ENCODE measurements at regions not wholly inside any gene's neighbourhood (a gene's known extent, or its start where the extent isn't known, plus 50 kb on each side); places are given as distances from the start of the nearest gene placed in this dataset.

DNA sequence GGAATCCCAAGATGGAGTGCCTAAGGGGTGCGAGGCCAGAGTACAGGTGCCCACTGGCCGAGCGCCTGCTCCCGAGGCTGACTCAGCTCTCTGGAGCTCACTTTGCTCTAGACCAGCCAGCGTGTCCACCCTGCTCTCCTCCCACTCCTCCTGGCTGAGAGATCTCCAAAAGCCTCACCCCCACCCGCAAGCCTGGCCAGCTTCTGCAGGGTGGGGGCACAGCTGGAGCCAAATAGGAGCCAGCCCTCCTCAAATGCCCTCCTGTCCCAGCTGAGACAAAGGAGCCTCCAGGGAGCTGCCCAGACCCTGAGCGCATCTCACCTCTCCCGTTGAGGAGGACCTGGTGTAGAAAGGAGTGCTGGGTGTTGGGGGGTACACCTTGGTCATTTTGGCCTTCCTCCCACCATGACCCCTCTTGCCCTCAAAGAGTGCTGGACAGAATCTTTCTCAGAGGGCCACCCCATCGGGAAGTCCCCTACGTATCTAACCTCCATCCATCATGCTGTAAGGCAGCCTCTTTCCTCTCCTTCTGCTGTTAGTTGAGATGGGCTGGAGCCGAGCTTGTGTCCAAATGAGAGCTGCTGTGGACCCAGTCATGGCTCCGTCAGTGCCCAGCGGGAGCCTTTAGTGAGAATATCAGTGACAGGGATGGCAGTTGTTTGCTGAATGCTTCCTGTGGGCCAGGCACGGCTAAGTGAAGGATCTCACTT, 123.9 kb upstream of the VSTM2B start:
- DNase-seq = no peak

DNA sequence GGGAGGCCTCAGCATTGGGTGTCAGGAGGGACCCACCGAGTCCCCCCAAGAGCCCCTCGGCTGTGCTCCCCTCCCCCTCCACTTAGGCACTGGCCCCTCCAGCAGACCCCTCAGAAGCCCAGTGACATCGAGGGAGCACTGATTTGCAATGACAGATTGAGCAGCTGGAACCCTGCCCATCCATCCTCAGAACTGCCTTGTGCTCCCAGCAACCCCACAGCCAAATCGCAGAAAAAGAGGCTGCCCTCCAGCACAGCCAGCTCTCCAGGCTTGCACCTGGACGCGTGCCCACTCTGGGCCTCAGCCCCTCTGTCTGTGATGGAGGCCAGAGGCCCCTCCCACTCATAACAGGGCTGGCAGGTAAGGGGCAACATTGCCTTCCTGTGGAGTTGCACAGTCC, 123.2 kb upstream of the VSTM2B start:
- no peak for DNase-seq

DNA sequence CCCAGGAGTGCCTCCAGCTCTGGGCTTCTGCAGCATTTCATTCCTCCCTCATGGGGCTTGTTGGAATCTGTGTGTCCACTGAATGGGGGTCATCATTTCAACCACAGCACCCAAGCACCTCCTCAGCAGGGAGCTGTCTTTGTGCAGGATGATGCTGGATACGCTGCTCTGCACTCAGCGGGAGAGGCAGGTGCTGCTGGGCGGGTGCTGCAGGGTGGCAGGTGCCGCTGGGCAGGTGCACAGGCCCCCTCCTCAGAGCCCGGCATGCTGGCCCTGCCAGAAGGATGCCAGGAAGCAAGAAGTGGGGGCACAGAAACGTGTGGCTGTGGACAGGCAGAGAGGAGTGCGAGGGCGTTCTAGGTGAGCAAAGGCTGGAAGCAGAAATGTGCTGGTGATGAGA, 121.8 kb upstream of the VSTM2B start:
- DNase-seq = no peak

DNA sequence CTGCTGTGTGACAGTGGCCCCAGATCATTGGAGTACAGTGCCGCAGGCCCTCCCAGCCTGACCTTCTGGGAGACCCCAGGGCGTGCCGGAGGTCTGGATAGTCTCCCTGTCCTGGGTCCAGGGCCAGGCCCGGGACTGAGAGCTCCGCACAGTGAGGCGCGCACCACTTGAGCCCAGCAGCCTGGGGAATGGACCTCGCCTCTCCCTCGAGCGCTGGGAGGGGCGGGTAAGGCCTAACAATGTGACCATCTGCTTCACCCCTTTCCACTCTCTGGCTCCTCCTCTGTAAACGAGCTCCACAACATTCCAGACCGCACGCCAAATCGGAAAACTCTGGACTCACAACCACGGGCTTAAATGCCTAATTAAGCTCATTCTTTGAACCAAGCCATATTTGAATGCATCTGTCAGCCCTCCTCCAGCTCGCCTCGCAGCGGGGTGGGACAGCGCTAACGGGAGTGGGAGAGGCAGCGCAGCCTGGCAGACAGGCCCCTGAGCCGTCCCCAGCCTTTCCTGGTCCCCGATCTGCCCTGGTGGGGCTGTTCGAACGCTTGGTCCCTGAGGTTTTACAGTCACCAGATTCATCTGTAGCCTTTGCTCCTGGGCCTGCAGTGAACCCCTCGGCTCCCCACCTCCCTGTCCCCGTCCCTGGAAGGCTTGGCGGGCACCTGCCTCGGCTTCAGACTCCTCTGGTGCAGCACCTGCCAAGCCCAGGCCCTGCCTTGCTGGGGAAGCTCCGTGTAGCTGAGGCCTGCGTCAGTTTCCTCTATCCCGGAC, 120.7 kb upstream of the VSTM2B start:
- no peak for DNase-seq

DNA sequence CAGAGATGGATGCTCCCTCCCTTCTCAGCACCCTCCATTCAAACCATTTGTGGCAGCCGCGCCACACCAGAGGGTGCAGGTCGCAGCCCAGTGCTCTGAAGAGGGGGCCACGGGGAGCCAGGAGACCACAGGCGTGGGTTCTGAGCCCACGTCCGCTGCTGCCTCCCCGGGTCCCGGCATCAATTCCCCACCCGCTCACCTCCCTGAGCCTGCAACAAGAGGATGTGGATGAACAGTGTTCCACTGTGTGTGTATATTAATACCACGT, 120.1 kb upstream of the VSTM2B start:
- no peak for DNase-seq

DNA sequence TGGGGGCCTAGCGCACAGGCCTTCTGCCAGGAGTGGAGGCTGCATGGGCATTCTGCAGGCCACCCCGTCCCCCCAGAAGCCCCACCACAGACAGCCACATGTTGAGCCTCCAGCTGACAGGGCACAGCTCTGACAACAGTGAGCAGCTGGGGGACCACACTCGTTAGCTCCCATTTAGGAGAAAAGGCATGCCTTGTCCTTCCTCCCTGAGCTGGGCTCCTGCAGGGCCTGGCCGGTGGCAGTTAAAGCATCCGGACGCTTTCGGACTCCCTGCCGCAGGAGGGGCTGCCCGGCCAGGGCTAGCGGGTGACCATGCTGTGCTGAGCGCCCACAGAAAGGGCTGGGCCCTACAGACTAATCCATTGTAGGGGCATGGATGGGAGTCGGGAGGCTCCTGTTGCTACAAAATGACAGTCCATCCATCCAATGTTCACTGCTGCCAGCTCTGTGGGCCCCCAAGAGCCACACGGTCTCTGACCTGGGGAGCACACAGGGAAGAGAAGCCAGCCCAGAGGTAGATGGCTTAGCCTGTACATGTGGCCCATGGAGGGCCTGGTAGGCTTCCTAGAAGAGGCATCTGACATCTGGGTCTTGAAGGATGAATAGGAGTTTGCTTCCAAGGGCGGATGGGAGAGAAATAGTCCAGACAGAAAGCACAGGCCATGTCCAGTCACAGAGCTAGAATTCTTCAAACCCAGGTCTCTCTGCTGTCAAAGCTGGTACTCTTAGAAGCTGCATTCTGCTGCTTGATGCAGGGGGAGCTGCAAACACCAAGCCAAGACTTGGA, 116.5 kb upstream of the VSTM2B start:
- DNase-seq = no peak

DNA sequence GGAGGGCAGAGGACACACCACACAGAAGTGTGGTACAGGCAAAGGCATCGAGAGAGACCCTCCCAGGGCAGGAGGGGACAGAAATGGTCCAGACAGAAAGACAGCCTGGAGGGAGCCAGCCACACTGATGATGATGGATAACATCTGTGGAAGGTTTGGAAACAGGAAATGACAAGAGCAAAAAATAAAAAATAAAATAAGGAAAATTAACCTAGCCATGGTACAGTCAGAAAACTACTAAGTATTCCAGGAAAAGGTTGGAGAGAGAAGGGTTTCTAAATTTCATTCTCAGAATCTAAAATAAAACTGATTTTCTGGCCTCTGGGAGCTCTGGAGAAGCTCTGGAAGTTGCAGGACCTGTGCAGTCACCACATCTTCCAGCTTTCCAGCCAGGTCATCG, 115.2 kb upstream of the VSTM2B start:
- DNase-seq = no peak

DNA sequence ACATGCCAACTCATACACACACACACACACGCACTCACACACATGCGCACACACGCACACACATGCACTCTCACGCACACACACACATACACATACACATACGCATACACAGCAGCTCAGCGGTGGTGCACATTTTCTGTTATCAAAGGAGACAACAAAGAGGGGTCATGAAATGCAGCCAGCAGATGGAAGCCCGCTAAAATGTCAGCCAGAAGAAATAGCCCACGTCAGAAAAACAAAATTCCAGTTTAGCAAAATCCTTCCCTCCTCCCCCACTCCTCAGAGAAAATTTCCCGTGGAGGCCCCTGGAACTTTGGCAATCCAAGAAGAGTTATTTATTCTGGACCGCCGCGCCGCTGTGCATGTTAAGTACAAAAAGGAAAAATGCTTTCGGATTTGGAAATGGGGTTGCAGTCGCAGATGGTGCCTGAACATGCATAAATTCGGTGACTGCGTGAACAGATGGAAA, 114.6 kb upstream of the VSTM2B start:
- DNase-seq = no peak

DNA sequence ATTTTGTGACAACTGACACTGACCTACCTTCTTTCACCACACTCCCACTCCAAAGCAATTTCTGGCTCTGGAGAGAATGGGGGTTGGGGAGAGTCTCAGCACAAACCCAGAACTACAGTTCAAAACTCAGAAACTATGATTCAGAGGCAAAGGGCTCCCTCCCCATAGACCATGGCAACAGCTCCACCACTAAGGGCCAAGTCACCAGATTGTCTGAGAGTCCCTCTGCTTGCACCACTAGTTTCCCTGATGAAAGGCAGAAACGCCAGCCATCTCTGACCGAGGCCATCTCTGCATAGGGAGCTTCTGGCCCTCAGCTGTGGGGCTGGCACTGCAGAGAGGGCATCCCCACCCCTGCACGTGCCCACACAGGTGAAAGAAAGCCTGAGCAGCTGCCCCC, 112.4 kb upstream of the VSTM2B start:
- no peak for DNase-seq

DNA sequence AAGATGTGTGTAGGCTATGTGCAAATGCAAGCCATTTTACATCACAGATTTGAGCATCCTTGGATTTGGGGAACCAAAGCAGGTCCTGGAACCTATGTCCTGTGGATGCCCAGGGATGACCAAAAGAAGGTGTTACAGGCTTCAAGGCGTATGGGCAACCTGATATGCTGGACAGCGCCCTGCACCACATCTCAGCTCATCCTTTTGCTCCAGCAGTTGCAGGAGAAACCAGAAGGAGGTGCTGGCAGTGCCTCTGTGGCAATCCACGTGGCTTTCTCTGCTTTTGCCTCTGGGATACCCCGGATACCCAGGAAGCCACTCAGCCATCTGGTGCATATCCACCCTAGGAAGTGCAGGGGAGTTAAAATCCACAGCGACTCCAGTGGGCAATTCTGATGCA, 110.3 kb upstream of the VSTM2B start:
- DNase-seq = no peak

DNA sequence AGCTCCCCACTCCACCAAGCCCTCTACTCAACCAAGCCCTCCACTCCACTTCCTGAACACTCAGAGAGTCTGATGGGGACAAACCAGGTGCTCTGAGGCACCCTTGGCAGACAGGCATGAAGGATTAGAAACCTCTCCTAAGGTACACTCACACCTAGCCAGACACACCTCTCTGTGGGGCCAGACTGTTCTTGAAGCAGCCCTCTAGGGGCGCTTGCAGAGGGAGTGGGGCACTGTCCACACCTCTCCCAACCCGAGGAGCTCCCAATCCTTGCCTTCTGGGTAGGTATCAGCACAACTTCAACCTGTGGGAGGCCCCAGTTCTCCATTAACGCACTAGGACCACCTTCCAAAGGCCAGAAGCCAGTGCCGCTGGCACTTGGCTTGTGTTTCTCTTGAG, 108.7 kb upstream of the VSTM2B start:
- DNase-seq = no peak

DNA sequence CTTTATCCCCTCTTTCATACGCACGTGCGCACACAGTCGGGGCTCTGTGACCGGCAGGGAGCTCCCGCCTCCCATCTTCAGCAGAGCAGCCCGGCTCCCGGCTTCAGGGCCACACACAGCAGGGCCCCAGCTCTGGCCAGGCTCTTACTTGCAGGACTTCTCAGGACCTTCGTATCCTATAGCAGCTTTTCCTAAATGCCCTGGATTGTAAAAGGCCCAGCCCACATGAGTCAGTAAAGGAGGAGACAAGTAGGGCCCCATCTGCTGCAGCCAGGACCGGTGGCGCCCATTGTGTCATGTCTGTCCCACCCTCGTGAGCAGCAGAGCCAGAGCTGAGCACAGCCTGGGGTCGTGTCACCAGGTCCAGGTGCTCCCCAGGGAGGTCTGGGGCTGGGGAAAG, 107.6 kb upstream of the VSTM2B start:
- DNase-seq = no peak

DNA sequence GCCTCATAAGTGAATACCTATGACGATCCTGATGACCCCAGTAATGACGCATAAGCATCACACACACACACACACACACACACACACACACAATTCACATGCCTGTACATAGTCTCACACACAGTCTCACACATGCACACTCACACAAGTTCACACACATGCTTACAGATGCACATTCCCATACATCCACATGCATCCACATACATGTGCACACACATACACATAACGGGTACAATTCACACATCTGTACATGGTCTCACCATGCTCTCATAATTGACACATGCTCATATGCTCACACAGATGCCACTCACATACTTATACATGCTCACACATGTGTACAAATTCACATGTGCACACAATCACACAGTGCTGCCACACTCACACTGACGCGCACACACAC, 105.7 kb upstream of the VSTM2B start:
- DNase-seq = no peak

DNA sequence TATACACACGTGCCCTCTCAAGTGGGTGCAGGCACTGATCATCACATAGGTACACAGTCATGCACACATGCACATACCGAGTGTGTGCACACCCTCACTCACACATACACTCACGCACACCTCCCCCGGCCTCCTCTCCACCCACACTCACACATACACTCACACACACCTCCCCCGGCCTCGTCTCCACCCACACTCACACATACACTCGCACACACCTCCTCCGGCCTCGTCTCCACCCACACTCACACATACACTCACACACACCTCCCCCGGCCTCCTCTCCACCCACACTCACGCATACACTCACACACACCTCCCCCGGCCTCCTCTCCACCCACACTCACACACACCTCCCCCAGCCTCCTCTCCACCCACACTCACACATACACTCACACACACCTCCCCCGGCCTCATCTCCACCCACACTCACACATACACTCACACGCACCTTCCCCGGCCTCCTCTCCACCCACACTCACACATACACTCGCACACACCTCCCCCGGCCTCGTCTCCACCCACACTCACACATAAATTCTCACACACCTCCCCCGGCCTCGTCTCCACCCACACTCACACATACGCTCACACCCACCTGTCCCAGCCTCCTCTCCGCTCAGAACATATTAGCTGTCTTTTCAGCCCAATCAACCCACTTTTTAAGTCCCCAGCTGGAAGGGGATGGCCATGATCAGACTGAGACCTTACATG, 105.2 kb upstream of the VSTM2B start:
- no peak for DNase-seq

DNA sequence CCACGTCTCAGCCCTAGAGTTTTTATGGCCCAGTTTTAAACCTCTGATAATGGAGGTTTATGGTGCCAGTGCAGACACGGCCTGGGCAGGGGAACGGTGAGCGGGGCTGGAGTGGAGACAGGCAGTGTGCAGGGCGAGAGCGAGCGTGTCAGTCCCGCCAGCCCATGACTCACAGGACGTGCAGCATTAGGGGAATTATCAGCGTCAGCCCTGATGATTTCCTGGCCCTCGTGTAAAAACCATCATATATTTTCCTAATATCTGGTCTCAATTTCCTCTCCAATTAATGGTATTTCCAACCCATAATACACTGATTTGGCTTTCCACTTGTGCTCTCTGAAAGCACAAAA, 104.6 kb upstream of the VSTM2B start:
- DNase-seq = no peak

DNA sequence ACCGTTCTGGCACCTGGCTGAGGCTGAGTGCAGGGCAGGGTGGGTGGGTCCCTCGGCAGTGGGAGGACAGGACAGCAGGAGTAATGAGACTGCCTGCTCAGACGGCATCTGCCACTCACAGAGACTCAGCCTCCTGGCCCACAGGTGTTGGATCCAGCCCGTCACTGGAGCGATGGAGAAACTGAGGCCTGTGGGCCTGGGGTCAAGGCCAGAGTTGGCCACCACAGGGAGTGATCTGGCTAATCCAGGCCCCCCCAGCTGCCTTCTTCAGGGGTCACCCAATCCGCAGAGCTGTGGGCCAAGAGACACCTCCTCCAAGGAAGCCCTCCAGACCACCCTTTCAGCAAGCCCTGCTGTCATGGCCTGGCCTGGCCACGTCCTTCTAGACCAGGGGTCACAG, 103.7 kb upstream of the VSTM2B start:
- no peak for DNase-seq

DNA sequence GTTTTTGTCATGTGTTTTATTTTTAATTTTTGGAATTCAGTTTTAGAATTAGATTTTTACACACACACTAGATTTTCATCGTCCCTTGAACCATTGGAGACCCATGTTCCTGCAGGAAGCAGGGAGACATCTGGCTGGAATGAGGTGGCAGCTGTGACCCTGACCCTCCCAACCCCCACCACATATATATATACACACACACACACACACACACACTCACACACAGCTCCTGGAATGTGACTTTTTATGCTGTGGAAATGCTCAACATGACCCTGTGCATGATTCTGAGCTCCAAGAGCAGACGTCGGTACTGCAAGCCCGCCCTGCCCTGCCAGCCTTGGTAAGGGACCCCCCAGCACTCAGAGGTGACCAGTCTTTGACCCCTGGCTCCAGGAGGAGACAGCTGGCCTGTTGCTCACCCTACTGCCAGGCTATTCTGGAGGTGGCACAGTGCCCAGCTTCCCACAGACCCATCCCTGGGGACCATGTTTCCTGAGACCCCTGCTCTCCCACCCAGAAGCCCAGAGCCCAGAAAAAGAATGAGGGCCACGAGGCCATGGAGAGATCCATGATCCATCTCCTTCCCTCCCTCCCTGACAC, 103.2 kb upstream of the VSTM2B start:
- DNase-seq = no peak

DNA sequence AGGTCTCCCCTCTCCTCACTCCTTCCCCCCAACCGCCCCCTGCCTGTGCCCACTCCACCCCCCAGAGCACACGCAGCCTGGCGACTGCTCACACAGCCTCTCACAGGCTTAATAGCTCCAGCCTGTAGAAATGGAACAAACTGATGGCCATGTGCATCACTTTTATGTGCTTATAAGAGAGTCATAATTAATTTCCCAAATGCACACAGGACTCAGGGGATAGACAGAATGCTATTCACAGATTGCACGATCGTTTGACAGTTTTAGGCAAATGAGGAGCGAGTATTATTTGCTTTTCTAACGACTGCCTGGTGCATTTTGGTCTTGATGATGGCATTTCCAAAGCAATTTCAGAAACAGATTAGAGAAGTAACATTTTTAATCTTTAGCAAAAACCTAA, 97.7 kb upstream of the VSTM2B start:
- DNase-seq = no peak

DNA sequence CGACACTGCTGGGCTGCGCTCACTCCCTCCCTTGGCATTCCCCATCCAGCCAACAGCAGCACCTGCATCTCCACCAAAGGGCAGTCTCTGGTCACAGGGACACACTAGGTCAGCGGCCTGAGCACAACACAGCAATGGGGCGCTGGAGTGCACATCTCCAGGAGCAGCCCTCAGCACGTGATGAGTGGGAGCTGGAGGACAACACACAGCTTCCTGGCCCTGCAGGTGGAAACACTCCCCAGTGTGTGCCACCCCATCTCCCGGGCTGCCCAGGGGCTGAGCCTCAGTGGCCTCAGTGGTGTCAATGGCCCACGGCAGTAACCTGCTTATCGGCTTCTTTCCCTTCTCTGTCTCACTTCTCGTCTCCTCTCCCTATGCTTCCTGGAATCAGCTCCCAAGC, 96.8 kb upstream of the VSTM2B start:
- DNase-seq = no peak

DNA sequence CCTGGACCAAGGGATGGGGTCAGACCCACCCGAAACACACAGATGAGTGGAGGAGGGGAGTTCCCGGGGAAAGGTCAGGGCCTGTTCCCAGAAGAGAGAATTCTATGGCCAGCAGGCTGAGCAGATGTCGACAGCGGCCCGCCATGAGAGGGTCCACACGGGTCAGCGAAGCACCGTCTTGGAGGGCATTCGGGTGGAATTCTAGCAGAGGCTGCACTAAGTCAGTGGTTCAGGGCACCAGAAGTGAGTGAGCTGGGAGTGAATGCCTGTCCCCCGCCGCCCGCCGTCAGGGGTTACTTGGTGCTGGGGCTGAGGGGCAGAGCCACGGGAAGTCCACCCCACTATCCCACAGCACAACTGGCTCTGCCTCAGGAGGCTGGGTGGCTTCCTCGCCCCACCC, 96.2 kb upstream of the VSTM2B start:
- DNase-seq = no peak

DNA sequence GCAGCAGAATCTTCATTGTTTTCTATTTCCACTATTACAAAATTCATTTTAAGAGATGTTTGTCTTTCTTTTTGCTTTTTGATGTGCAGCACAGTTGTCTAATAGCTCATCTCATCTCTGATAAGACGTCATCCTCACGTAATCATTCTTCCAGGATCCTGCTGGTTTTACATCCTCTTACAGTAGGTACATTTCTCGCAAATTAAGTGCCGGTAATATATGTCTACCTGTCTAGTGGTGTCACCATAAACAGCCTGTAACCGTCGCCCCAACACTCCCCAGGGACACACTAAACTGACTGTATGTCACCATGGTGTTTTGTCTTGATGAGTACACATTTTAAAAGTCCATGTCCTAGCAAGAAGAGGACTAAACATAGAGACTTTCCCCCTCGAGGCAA, 94.5 kb upstream of the VSTM2B start:
- DNase-seq = no peak

DNA sequence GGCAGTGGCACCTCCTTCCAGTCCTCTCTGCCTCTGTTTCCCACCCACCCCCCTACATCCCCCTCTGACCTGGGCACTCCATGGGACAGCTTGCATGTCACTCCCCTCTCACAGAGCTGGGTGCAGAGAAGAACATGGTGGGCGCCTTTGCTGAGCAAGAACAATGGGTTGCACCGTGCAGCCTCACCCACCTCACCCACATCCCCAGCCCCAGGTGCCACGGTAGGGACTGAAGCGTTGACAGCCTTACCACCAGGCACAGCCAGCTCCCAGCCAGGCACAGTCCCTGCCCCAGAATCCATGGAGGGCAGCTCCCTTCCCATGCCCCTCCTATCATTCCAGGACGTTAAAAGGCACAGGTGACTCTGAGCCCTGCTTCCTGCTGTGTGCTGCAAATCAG, 93.1 kb upstream of the VSTM2B start:
- DNase-seq = no peak

DNA sequence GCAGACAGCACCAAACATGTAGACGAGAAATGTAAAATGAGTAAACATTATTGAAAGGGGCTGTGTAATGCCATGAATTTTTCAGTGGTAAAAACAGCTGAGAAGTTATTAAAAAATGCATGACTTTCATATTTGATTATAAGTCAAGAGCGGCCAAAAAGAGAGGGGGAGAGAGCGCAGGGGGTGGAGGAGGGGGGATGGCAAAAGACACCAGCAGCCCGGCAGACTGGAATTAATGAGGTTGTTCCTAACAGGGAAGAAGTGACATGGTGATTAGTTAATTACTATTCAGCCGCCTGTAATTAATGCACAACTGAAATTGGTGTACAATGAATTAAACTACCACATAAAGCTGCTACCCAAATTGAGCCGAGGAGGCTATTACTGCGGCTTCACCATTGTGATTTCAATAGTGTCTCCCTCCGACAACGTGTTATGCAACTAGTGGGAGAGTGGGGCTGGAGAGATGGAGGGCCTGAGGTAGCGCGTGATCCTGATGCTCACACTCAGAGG, 89.1 kb upstream of the VSTM2B start:
- DNase-seq = no peak
